ENCODE measurements at regions not wholly inside any gene's neighbourhood (a gene's known extent, or its start where the extent isn't known, plus 50 kb on each side); places are given as distances from the start of the nearest gene placed in this dataset.
"Not testable (repeated sequence)": the region's sequence is repeated elsewhere in the genome, so short reads cannot be mapped to it uniquely, and the experiment has no call there.

DNA sequence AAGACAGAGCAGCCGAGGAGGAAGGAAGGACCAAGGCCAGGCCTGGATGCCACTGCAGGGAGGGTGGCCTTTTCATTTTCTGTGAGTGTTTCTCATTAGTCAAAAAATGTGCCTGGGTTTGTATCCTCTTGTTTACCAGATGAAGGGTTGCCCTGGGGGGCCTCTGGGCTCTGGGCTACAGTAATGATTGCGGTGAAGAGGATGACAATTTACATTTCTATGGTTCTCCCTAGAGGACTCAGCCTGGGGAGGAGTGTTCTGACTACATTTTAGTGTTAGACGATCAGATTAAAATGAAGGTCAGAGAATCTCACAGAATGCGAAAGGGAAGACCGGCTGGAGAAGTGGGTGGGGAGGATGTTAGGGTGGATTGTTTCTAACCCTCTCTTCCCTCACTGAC lies 108.0 kb upstream of the KMT2C start:
- no peak for DNase-seq
- Histone ChIP-seq H3K4me1 (ENCODE audit: insufficient read depth, low read length) (no peaks in the 10 kb centered on the region), H3K4me2 (ENCODE audit: insufficient read depth, low read length) (no peak overlapping the region), H4K20me1 (ENCODE audit: insufficient read depth, low read length) (no peaks in the 10 kb centered on the region), H3K4me3 (ENCODE audit: low read depth in 1 of 2, low read length in 2 of 2) (no peak overlapping the region), H3K79me2 (ENCODE audit: insufficient read depth, low read length) (no peaks in the 10 kb centered on the region), H3K27ac (ENCODE audit: low read length) (no peak overlapping the region), H3K36me3 (ENCODE audit: insufficient read depth, low read length) (no peaks in the 10 kb centered on the region), H3K27me3 (ENCODE audit: insufficient read depth, low read length, poor library complexity) (no peaks in the 10 kb centered on the region), H3K9ac (ENCODE audit: low read depth, low read length) (no peak overlapping the region), H3K9me3 (ENCODE audit: insufficient read depth, low read length, severe bottlenecking) (no peaks in the 10 kb centered on the region), H2AFZ (ENCODE audit: low read depth, low read length) (no peak overlapping the region)
- TF ChIP-seq, protein P1, sequence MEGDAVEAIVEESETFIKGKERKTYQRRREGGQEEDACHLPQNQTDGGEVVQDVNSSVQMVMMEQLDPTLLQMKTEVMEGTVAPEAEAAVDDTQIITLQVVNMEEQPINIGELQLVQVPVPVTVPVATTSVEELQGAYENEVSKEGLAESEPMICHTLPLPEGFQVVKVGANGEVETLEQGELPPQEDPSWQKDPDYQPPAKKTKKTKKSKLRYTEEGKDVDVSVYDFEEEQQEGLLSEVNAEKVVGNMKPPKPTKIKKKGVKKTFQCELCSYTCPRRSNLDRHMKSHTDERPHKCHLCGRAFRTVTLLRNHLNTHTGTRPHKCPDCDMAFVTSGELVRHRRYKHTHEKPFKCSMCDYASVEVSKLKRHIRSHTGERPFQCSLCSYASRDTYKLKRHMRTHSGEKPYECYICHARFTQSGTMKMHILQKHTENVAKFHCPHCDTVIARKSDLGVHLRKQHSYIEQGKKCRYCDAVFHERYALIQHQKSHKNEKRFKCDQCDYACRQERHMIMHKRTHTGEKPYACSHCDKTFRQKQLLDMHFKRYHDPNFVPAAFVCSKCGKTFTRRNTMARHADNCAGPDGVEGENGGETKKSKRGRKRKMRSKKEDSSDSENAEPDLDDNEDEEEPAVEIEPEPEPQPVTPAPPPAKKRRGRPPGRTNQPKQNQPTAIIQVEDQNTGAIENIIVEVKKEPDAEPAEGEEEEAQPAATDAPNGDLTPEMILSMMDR (IDR thresholded peaks at IDR 0.05; ENCODE audit: borderline replicate concordance, extremely low read depth, low read length, poor library complexity, severe bottlenecking) = no peak
- TF ChIP-seq EZH2 (IDR thresholded peaks at IDR 0.05; ENCODE audit: borderline replicate concordance, low read depth, low read length, severe bottlenecking) = no peak
- ATAC-seq (ENCODE audit: insufficient read depth, low read depth) = no peak

DNA sequence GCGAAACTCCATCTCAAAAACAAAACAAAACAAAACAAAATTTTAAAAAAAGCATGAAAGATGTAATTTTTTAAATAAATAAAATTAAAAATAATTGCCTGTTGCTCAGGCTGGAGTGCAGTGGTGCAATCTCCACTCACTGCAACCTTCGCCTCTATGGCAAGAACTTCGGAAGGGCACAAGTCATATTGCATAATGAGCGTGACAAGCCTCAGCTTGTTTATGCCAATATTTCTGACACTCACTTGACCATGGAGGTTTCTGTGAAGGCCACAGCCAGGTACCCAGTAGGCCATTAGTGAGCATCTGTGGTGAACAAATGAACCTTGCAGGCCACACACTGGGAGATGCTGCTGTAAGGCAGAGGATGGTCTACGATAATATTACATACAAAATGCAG lies 106.1 kb upstream of the KMT2C start:
- H3K9ac ChIP-seq (ENCODE audit: low read depth, low read length) = no peak overlapping the region
- no peak overlapping the region for H2AFZ ChIP-seq (ENCODE audit: low read depth, low read length)
- no peaks in the 10 kb centered on the region for H3K9me3 ChIP-seq (ENCODE audit: insufficient read depth, low read length, severe bottlenecking)
- no peaks in the 10 kb centered on the region for H3K4me1 ChIP-seq (ENCODE audit: insufficient read depth, low read length)
- H3K79me2 ChIP-seq (ENCODE audit: insufficient read depth, low read length) = no peaks in the 10 kb centered on the region
- H3K27ac ChIP-seq (ENCODE audit: low read length) = no peak overlapping the region
- no peak overlapping the region for H3K4me3 ChIP-seq (ENCODE audit: low read depth in 1 of 2, low read length in 2 of 2)
- no peak for DNase-seq
- no peaks in the 10 kb centered on the region for H4K20me1 ChIP-seq (ENCODE audit: insufficient read depth, low read length)
- H3K36me3 ChIP-seq (ENCODE audit: insufficient read depth, low read length) = no peaks in the 10 kb centered on the region
- TF ChIP-seq, protein P1 (IDR thresholded peaks at IDR 0.05; ENCODE audit: borderline replicate concordance, extremely low read depth, low read length, poor library complexity, severe bottlenecking) = no peak
- TF ChIP-seq EZH2 (IDR thresholded peaks at IDR 0.05; ENCODE audit: borderline replicate concordance, low read depth, low read length, severe bottlenecking) = no peak
- no peaks in the 10 kb centered on the region for H3K27me3 ChIP-seq (ENCODE audit: insufficient read depth, low read length, poor library complexity)
- H3K4me2 ChIP-seq (ENCODE audit: insufficient read depth, low read length) = no peak overlapping the region
- no peak for ATAC-seq (ENCODE audit: insufficient read depth, low read depth)

DNA sequence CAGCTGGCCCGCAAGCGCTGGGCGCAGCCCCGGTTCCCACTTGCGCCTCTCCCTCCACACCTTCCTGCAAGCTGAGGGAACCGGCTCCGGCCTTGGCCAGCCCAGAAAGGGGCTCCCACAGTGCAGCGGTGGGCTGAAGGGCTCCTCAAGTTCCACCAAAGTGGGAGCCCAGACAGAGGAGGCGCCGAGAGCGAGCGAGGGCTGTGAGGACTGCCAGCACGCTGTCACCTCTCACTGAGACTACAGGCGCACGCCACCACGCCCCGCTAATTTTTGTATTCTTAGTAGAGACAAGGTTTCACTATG lies 103.3 kb upstream of the KMT2C start:
- not testable (repeated sequence) for H3K79me2 ChIP-seq (ENCODE audit: insufficient read depth, low read length); H2AFZ ChIP-seq (ENCODE audit: low read depth, low read length); H3K9ac ChIP-seq (ENCODE audit: low read depth, low read length); H3K36me3 ChIP-seq (ENCODE audit: insufficient read depth, low read length); H3K9me3 ChIP-seq (ENCODE audit: insufficient read depth, low read length, severe bottlenecking); H3K27me3 ChIP-seq (ENCODE audit: insufficient read depth, low read length, poor library complexity); H3K4me1 ChIP-seq (ENCODE audit: insufficient read depth, low read length); H3K4me3 ChIP-seq (ENCODE audit: low read depth in 1 of 2, low read length in 2 of 2); H4K20me1 ChIP-seq (ENCODE audit: insufficient read depth, low read length); H3K4me2 ChIP-seq (ENCODE audit: insufficient read depth, low read length); DNase-seq; ATAC-seq (ENCODE audit: insufficient read depth, low read depth); H3K27ac ChIP-seq (ENCODE audit: low read length)

DNA sequence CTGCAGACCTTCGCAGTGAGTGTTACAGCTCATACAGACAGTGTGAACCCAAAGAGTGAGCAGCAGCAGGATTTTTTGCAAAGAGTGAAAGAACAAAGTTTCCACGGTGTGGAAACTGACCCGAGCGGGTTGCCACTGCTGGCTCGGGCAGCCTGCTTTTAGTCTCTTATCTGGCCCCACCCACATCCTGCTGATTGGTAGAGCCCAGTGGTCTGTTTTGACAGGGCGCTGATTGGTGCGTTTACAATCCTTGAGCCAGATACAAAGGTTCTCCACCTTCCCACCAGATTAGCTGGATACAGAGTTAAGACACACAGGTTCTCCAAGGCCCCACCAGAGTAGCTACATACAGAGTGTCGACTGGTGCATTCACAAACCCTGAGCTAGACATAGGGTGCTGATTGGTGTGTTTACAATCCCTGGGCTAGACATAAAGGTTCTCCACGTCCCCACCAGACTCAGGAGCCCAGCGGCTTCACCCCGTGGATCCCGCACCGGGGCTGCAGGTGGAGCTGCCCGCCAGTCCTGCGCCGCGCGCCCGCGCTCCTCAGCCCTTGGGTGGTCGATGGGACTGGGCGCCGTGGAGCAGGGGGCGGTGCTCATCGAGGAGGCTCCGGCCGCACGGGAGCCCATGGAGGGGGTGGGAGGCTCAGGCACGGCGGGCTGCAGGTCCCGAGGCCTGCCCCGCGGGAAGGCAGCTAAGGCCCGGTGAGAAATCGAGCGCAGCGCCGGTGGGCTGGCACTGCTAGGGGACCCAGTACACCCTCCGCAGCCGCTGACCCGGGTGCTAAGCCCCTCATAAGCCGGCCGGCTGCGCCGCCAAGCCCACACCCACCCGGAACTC lies 102.8 kb upstream of the KMT2C start:
- H3K9ac ChIP-seq (ENCODE audit: low read depth, low read length); H4K20me1 ChIP-seq (ENCODE audit: insufficient read depth, low read length); H3K4me2 ChIP-seq (ENCODE audit: insufficient read depth, low read length); H3K4me3 ChIP-seq (ENCODE audit: low read depth in 1 of 2, low read length in 2 of 2); H3K79me2 ChIP-seq (ENCODE audit: insufficient read depth, low read length); H3K27ac ChIP-seq (ENCODE audit: low read length); H3K9me3 ChIP-seq (ENCODE audit: insufficient read depth, low read length, severe bottlenecking); H3K36me3 ChIP-seq (ENCODE audit: insufficient read depth, low read length); H2AFZ ChIP-seq (ENCODE audit: low read depth, low read length); H3K4me1 ChIP-seq (ENCODE audit: insufficient read depth, low read length); ATAC-seq (ENCODE audit: insufficient read depth, low read depth); H3K27me3 ChIP-seq (ENCODE audit: insufficient read depth, low read length, poor library complexity); DNase-seq: not testable (repeated sequence)
